ENCODE measurements at regions not wholly inside any gene's neighbourhood (a gene's known extent, or its start where the extent isn't known, plus 50 kb on each side); places are given as distances from the start of the nearest gene placed in this dataset.
"Not testable (repeated sequence)": the region's sequence is repeated elsewhere in the genome, so short reads cannot be mapped to it uniquely, and the experiment has no call there.

DNA sequence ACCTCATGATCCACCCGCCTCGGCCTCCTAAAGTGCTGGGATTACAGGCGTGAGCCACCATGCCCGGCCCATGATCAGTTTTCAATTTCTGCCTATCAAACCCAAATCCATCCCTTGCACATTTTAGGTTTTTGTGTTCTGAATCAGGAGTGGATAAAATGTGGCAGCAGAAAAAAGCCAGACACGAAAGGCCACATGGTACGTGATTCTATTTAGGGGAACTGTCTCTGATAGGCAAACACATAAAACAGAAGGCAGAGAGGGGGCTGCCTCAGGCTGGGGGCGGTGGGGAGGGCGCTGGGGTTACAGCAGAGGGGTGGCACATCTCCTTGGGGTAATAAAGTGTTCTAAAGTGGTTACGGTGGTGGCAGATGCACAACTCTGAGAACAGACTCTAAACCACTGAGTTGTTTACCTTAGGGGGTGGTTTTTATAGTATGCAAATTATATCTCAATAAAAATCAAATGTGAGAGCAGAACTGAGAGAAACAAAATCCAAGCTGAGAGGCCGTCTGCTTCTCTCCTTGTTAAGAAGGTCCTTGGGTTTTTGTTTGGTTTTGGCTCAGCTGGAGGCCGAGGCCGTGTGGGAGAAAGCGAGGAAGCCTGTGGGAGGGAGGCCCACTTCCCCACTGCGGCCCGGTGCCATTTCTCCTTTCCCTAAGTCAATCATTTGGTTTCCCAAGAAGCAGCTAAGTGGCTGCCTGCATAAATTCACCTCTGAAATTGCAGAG lies 78.0 kb downstream of the SOWAHC start:
- Histone ChIP-seq H3K4me3 (ENCODE audit: low read length) (no peak overlapping the region), H3K4me1 (ENCODE audit: insufficient read depth, low read length) (no peaks in the 10 kb centered on the region), H3K36me3 (ENCODE audit: insufficient read depth, low read length) (no peaks in the 10 kb centered on the region), H3K27me3 (ENCODE audit: control insufficient read depth in 1 of 2, insufficient read depth in 2 of 2, low read length in 2 of 2) (no peaks in the 10 kb centered on the region), H3K27ac (ENCODE audit: low read depth in 1 of 2, low read length in 2 of 2) (no peak overlapping the region), H3K9me3 (ENCODE audit: control insufficient read depth in 1 of 2, insufficient read depth in 1 of 2, low read length in 2 of 2) (no peaks in the 10 kb centered on the region)
- DNase-seq (no peak), ATAC-seq (ENCODE audit: poor library complexity) (no peak)
- TF ChIP-seq, protein P1, sequence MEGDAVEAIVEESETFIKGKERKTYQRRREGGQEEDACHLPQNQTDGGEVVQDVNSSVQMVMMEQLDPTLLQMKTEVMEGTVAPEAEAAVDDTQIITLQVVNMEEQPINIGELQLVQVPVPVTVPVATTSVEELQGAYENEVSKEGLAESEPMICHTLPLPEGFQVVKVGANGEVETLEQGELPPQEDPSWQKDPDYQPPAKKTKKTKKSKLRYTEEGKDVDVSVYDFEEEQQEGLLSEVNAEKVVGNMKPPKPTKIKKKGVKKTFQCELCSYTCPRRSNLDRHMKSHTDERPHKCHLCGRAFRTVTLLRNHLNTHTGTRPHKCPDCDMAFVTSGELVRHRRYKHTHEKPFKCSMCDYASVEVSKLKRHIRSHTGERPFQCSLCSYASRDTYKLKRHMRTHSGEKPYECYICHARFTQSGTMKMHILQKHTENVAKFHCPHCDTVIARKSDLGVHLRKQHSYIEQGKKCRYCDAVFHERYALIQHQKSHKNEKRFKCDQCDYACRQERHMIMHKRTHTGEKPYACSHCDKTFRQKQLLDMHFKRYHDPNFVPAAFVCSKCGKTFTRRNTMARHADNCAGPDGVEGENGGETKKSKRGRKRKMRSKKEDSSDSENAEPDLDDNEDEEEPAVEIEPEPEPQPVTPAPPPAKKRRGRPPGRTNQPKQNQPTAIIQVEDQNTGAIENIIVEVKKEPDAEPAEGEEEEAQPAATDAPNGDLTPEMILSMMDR (IDR thresholded peaks at IDR 0.05), result no peak
- ChIA-PET CTCF (no interaction called here), POLR2A (no interaction called here)
- H3K36me3 Mint-ChIP-seq (ENCODE audit: low read depth), result no peaks in the 10 kb centered on the region
- no peaks in the 10 kb centered on the region for H3K4me1 Mint-ChIP-seq (ENCODE audit: low read depth)
- H3K27ac Mint-ChIP-seq, result no peak overlapping the region
- H3K27me3 Mint-ChIP-seq, result peaks cover 3% of the 10 kb centered on the region
- H3K9me3 Mint-ChIP-seq, result no peaks in the 10 kb centered on the region
- no peak overlapping the region for H3K4me3 Mint-ChIP-seq
- intact Hi-C loops (cut with DNase I, micrococcal nuclease), result no loop called here

- H3K36me3 Mint-ChIP-seq (ENCODE audit: low read depth); H3K36me3 ChIP-seq (ENCODE audit: insufficient read depth, low read length); H3K27me3 ChIP-seq (ENCODE audit: control insufficient read depth in 1 of 2, insufficient read depth in 2 of 2, low read length in 2 of 2); POLR2A ChIA-PET; H3K4me3 ChIP-seq (ENCODE audit: low read length); H3K9me3 ChIP-seq (ENCODE audit: control insufficient read depth in 1 of 2, insufficient read depth in 1 of 2, low read length in 2 of 2); H3K27ac ChIP-seq (ENCODE audit: low read depth in 1 of 2, low read length in 2 of 2); H3K27me3 Mint-ChIP-seq; H3K4me3 Mint-ChIP-seq; H3K4me1 ChIP-seq (ENCODE audit: insufficient read depth, low read length); H3K4me1 Mint-ChIP-seq (ENCODE audit: low read depth); H3K9me3 Mint-ChIP-seq; intact Hi-C loops (cut with DNase I, micrococcal nuclease); DNase-seq; ATAC-seq (ENCODE audit: poor library complexity); CTCF ChIA-PET; H3K27ac Mint-ChIP-seq: not testable (repeated sequence)
These were observed 78.7 kb downstream of the SOWAHC start for GRCh38 chr2:109692831-109693230.

GRCh38 chr2:109693292-109693691 lies 79.1 kb downstream of the SOWAHC start:
- H3K4me1 Mint-ChIP-seq (ENCODE audit: low read depth); DNase-seq; H3K4me3 ChIP-seq (ENCODE audit: low read length); CTCF ChIA-PET; H3K27me3 Mint-ChIP-seq; H3K4me1 ChIP-seq (ENCODE audit: insufficient read depth, low read length); H3K36me3 ChIP-seq (ENCODE audit: insufficient read depth, low read length); ATAC-seq (ENCODE audit: poor library complexity); H3K27me3 ChIP-seq (ENCODE audit: control insufficient read depth in 1 of 2, insufficient read depth in 2 of 2, low read length in 2 of 2); intact Hi-C loops (cut with DNase I, micrococcal nuclease); H3K9me3 ChIP-seq (ENCODE audit: control insufficient read depth in 1 of 2, insufficient read depth in 1 of 2, low read length in 2 of 2); H3K27ac ChIP-seq (ENCODE audit: low read depth in 1 of 2, low read length in 2 of 2); H3K4me3 Mint-ChIP-seq; H3K36me3 Mint-ChIP-seq (ENCODE audit: low read depth); H3K27ac Mint-ChIP-seq; POLR2A ChIA-PET; H3K9me3 Mint-ChIP-seq: not testable (repeated sequence)

DNA sequence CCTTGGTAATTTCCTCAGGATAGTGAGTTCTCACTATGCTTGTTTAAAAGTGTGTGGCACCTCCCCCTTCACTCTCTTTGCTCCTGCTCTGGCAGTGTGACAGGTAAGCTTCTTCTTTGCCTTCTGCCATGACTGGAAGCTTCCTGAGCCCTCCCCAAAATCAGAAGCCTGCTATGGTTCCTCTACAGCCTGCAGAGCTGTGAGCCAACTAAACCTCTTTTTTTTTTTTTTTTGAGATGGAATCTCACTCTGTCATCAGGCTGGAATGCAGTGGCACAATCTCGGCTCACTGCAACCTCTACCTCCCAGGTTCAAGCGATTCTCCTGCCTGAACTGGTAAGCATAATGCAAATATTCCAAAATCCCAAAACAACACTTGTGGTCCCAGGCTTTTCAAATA lies 80.0 kb downstream of the SOWAHC start:
- ChIA-PET CTCF (no interaction called here), POLR2A (no interaction called here)
- Histone ChIP-seq H3K27ac (ENCODE audit: low read depth in 1 of 2, low read length in 2 of 2) (no peak overlapping the region), H3K4me1 (ENCODE audit: insufficient read depth, low read length) (no peaks in the 10 kb centered on the region), H3K4me3 (ENCODE audit: low read length) (no peak overlapping the region), H3K27me3 (ENCODE audit: control insufficient read depth in 1 of 2, insufficient read depth in 2 of 2, low read length in 2 of 2) (peaks cover 0 to 2% of the 10 kb centered on the region in 2 experiments), H3K9me3 (ENCODE audit: control insufficient read depth in 1 of 2, insufficient read depth in 1 of 2, low read length in 2 of 2) (no peaks in the 10 kb centered on the region), H3K36me3 (ENCODE audit: insufficient read depth, low read length) (no peaks in the 10 kb centered on the region)
- H3K9me3 Mint-ChIP-seq, result no peaks in the 10 kb centered on the region
- intact Hi-C loops (cut with DNase I, micrococcal nuclease), result no loop called here
- H3K4me3 Mint-ChIP-seq, result no peak overlapping the region
- no peaks in the 10 kb centered on the region for H3K36me3 Mint-ChIP-seq (ENCODE audit: low read depth)
- ATAC-seq (ENCODE audit: poor library complexity) (no peak), DNase-seq (no peak)
- H3K27ac Mint-ChIP-seq, result no peak overlapping the region
- no peaks in the 10 kb centered on the region for H3K4me1 Mint-ChIP-seq (ENCODE audit: low read depth)
- peaks cover 6% of the 10 kb centered on the region for H3K27me3 Mint-ChIP-seq
- TF ChIP-seq, protein P1 (IDR thresholded peaks at IDR 0.05), result no peak
